Endothelial cell of umbilical vein (primary cell): ENCODE measurements at regions not wholly inside any gene's neighbourhood (a gene's known extent, or its start where the extent isn't known, plus 50 kb on each side); places are given as distances from the start of the nearest gene placed in this dataset.

Experiments used
- BruUV-seq: library from RNA; stranded (reverse); fragments of 400-500 nt; replicated peaks from 2 replicates; lab custom pipeline; 2021; lab: Mats Ljungman, UMichigan
- CTCF ChIA-PET: fragments of 300-600, 350-600 bp; sonication (Branson Sonifier 250); formaldehyde crosslinking; loops from one replicate; lab custom pipeline; 2021; ENCODE audit warnings: antibody characterized with exemption, inconsistent platforms; lab: Charles Lee
- POLR2A ChIA-PET: fragments of 300-600, 350-600 bp; sonication (Branson Sonifier 250); formaldehyde crosslinking; loops from one replicate; lab custom pipeline; 2021; ENCODE audit warnings: antibody characterized with exemption, inconsistent platforms; lab: Charles Lee
- DNase-seq: peaks from one replicate; pipeline ENCODE4 v3.0.0-alpha.2; 2011; ENCODE audit warnings: low read depth, low spot score
- FAIRE-seq: peaks from 2 replicates; lab custom pipeline; 2011; peaks lifted over from hg19 to GRCh38; lab: Jason Lieb, UNC
- H2AFZ ChIP-seq: 2 replicates; pipeline ENCODE4 v1.6.0; 2012; ENCODE audit warnings: low read depth, low read length, control low read depth, inconsistent platforms
- H3K27ac ChIP-seq: 2 replicates; pipeline ENCODE4 v1.5.1; 2011; ENCODE audit warnings: low read depth, mild to moderate bottlenecking, control low read depth, low read length, moderate library complexity; ENCODE audit not compliant: insufficient read depth
- H3K27me3 ChIP-seq, 2 experiments: 2 replicates each; pipeline versions ENCODE4 v1.6.0 to v1.6.1; 2011; ENCODE audit warnings: low read length in 2 of 2, mixed read lengths in 1 of 2; ENCODE audit not compliant: control insufficient read depth in 2 of 2, insufficient read depth in 2 of 2
- H3K36me3 ChIP-seq, 2 experiments: 2 replicates in 1 of 2; 3 replicates in 1 of 2; pipeline ENCODE4 v1.5.1; 2011; ENCODE audit warnings: low read length in 2 of 2, mild to moderate bottlenecking in 1 of 2, moderate library complexity in 1 of 2; ENCODE audit not compliant: control insufficient read depth in 2 of 2, insufficient read depth in 2 of 2; ENCODE audit errors: extremely low read depth in 1 of 2
- H3K4me1 ChIP-seq: 3 replicates; pipeline ENCODE4 v1.5.1; 2011; ENCODE audit warnings: mild to moderate bottlenecking, low read length; ENCODE audit not compliant: control insufficient read depth, insufficient read depth; ENCODE audit errors: extremely low read depth
- H3K4me2 ChIP-seq: 2 replicates; pipeline ENCODE4 v1.6.1; 2011; ENCODE audit warnings: low read length, control low read depth, mixed read lengths; ENCODE audit not compliant: insufficient read depth
- H3K4me3 ChIP-seq, 3 experiments: fragments of 200-600 bp in 1 of 3; sonication (generic), shearing (Covaris generic) in 1 of 3; replicated peaks in 1 of 3; 2 replicates each; pipeline ENCODE4 v1.5.1; 2011 to 2016; ENCODE audit warnings: control low read depth in 3 of 3, low read length in 3 of 3, mild to moderate bottlenecking in 2 of 3, inconsistent platforms in 1 of 3, low read depth in 1 of 3, moderate library complexity in 1 of 3; ENCODE audit not compliant: insufficient read depth in 1 of 3
- H3K79me2 ChIP-seq: 2 replicates; pipeline ENCODE4 v1.6.0; 2012; ENCODE audit warnings: low read length, inconsistent platforms; ENCODE audit not compliant: control insufficient read depth, insufficient read depth
- H3K9ac ChIP-seq: replicated peaks from 2 replicates; pipeline ENCODE3; 2011; ENCODE audit warnings: low read length, control low read depth; ENCODE audit not compliant: insufficient read depth; ENCODE audit errors: extremely low read depth
- H3K9me1 ChIP-seq: replicated peaks from 3 replicates; pipeline ENCODE4 v1.6.0; 2011; ENCODE audit warnings: mild to moderate bottlenecking, low read length; ENCODE audit not compliant: control insufficient read depth, insufficient read depth; ENCODE audit errors: extremely low read depth
- H3K9me3 ChIP-seq: replicated peaks from 2 replicates; pipeline ENCODE4 v1.5.1; 2012; ENCODE audit warnings: low read length, inconsistent platforms; ENCODE audit not compliant: control insufficient read depth, insufficient read depth
- H4K20me1 ChIP-seq: replicated peaks from 2 replicates; pipeline ENCODE3; 2011; ENCODE audit warnings: mild to moderate bottlenecking, low read length; ENCODE audit not compliant: control insufficient read depth, insufficient read depth; ENCODE audit errors: extremely low read depth
- CTCF ChIP-seq, 2 donors: IDR thresholded peaks; 1 replicate in 1 of 2; 2 replicates in 1 of 2; pipeline ENCODE4 v1.5.1; 2011; ENCODE audit warnings: low read length in 2 of 2, mild to moderate bottlenecking in 2 of 2, moderate library complexity in 2 of 2, control low read depth in 1 of 2, inconsistent platforms in 1 of 2, low read depth in 1 of 2; ENCODE audit not compliant: insufficient read depth in 1 of 2; ENCODE audit errors: extremely low read depth in 1 of 2
- EZH2 ChIP-seq: IDR thresholded peaks from 2 replicates; pipeline ENCODE4 v1.6.1; 2012; ENCODE audit warnings: borderline replicate concordance, low read depth, mild to moderate bottlenecking, moderate library complexity, low read length, inconsistent platforms; ENCODE audit not compliant: severe bottlenecking
- FOS ChIP-seq: IDR thresholded peaks from 2 replicates; pipeline ENCODE4 v1.6.1; 2011; ENCODE audit warnings: mild to moderate bottlenecking, low read length, moderate library complexity, borderline replicate concordance; ENCODE audit not compliant: insufficient read depth
- JUN ChIP-seq: IDR thresholded peaks from 2 replicates; pipeline ENCODE4 v1.6.1; 2011; ENCODE audit warnings: borderline replicate concordance, low read depth; ENCODE audit not compliant: insufficient read length, insufficient read depth
- MAX ChIP-seq: IDR thresholded peaks from 2 replicates; pipeline ENCODE4 v1.6.1; 2011; ENCODE audit not compliant: insufficient read depth, insufficient read length
- POLR2A ChIP-seq: IDR thresholded peaks from 2 replicates; pipeline ENCODE4 v1.6.1; 2012; ENCODE audit warnings: low read depth, mild to moderate bottlenecking, control low read depth, low read length
- dilution Hi-C: fragments of 300-500 bp; cut with MboI; formaldehyde crosslinking; loops from one replicate; pipeline ENCODE4 v1.15.0; 2019; ENCODE audit warnings: low sequenced_read_pairs; ENCODE audit not compliant: extremely low pct_ligation_motif_present
- intact Hi-C: fragments of 100-400 bp; cut with micrococcal nuclease; formaldehyde crosslinking; loops from one replicate; pipeline ENCODE4 v1.10.0; 2022

- H3K4me1 ChIP-seq: no peaks in the 10 kb centered on the region
- no peaks in the 10 kb centered on the region for H4K20me1 ChIP-seq
- no peak overlapping the region for H3K4me3 ChIP-seq
- dilution Hi-C loops: no loop called here
- intact Hi-C loops: no loop called here
- no TSS peak for BruUV-seq
- no peak overlapping the region for H2AFZ ChIP-seq
- H3K27me3 ChIP-seq: no peaks in the 10 kb centered on the region
- DNase-seq (no peak), FAIRE-seq (no peak)
- no peaks in the 10 kb centered on the region for H3K79me2 ChIP-seq
- TF ChIP-seq FOS (no peak), POLR2A (no peak), JUN (no peak), MAX (no peak), EZH2 (no peak), CTCF (IDR thresholded peaks at IDR 0.05; ENCODE audit: extremely low read depth in 1 of 2, insufficient read depth in 1 of 2, low read depth in 1 of 2, low read length in 2 of 2) (no peak)
- no peak overlapping the region for H3K27ac ChIP-seq
- H3K9me3 ChIP-seq: no peaks in the 10 kb centered on the region
- no peak overlapping the region for H3K9ac ChIP-seq
- no peak overlapping the region for H3K4me2 ChIP-seq
- no peaks in the 10 kb centered on the region for H3K9me1 ChIP-seq
- ChIA-PET POLR2A (no interaction called here), CTCF (no interaction called here)
- no peaks in the 10 kb centered on the region for H3K36me3 ChIP-seq
Measured at GRCh38 chr14:61963926-61964325, 201.7 kb downstream of the SNAPC1 start.
